C4-2B (cell line): ENCODE measurements at regions not wholly inside any gene's neighbourhood (a gene's known extent, or its start where the extent isn't known, plus 50 kb on each side); places are given as distances from the start of the nearest gene placed in this dataset.

Experiments
- CTCF ChIP-seq: fragments of 450-650 bp; conservative IDR thresholded peaks from 2 replicates; pipeline ENCODE4 v1.5.1; 2017; ENCODE audit warnings: mild to moderate bottlenecking
- ZFX ChIP-seq: fragments of 450-650 bp; IDR thresholded peaks from 2 replicates; pipeline ENCODE4 v1.6.1; 2017

GRCh38 chr3:3927965-3928364 is 128.7 kb downstream of the LRRN1 start:
- TF ChIP-seq CTCF = no peak
- TF ChIP-seq ZFX = no peak
